ENCODE measurements at regions not wholly inside any gene's neighbourhood (a gene's known extent, or its start where the extent isn't known, plus 50 kb on each side); places are given as distances from the start of the nearest gene placed in this dataset.
"Not testable (repeated sequence)": the region's sequence is repeated elsewhere in the genome, so short reads cannot be mapped to it uniquely, and the experiment has no call there.

GRCh38 chr2:147171941-147172340 is 672.9 kb upstream of the ACVR2A start:
- no peak for DNase-seq

- DNase-seq = no peak
Measured at GRCh38 chr2:147170932-147171331, 673.9 kb upstream of the ACVR2A start.

- DNase-seq = no peak
Measured at GRCh38 chr2:147165697-147166382, 679.0 kb upstream of the ACVR2A start.

- no peak for DNase-seq
Measured at GRCh38 chr2:147164563-147164962, 680.3 kb upstream of the ACVR2A start.

GRCh38 chr2:147161746-147162145 is 683.1 kb upstream of the ACVR2A start:
- DNase-seq = no peak

GRCh38 chr2:147156970-147157369 is 687.9 kb upstream of the ACVR2A start:
- no peak for DNase-seq

GRCh38 chr2:147150241-147150635 is 694.6 kb upstream of the ACVR2A start:
- DNase-seq = no peak

GRCh38 chr2:147149575-147150240 is 695.1 kb upstream of the ACVR2A start:
- DNase-seq = no peak

GRCh38 chr2:147147802-147148201 is 697.0 kb upstream of the ACVR2A start:
- DNase-seq = no peak

- no peak for DNase-seq
Measured at GRCh38 chr2:147141930-147142329, 702.9 kb upstream of the ACVR2A start.

GRCh38 chr2:147139732-147140131 is 705.1 kb upstream of the ACVR2A start:
- DNase-seq = not testable (repeated sequence)

- no peak for DNase-seq
Measured at GRCh38 chr2:147137711-147138110, 707.1 kb upstream of the ACVR2A start.

- DNase-seq = peak; percentile 32
Measured at GRCh38 chr2:147135376-147135775, 709.5 kb upstream of the ACVR2A start.

GRCh38 chr2:147133286-147133908 is 711.4 kb upstream of the ACVR2A start:
- DNase-seq = peak; percentile 64

- no peak for DNase-seq
Measured at GRCh38 chr2:147125145-147125544, 719.7 kb upstream of the ACVR2A start.

GRCh38 chr2:147122944-147123343 is 721.9 kb upstream of the ACVR2A start:
- no peak for DNase-seq

- DNase-seq = no peak
Measured at GRCh38 chr2:147110962-147111361, 733.9 kb upstream of the ACVR2A start.

GRCh38 chr2:147110317-147110716 is 734.5 kb upstream of the ACVR2A start:
- DNase-seq = no peak

GRCh38 chr2:147109291-147109690 is 735.5 kb upstream of the ACVR2A start:
- DNase-seq = no peak

- no peak for DNase-seq
Measured at GRCh38 chr2:147108548-147108947, 736.3 kb upstream of the ACVR2A start.

- no peak for DNase-seq
Measured at GRCh38 chr2:147101941-147102790, 742.7 kb upstream of the ACVR2A start.

GRCh38 chr2:147100406-147101035 is 744.3 kb upstream of the ACVR2A start:
- DNase-seq = no peak

- no peak for DNase-seq
Measured at GRCh38 chr2:147099845-147100244, 745.0 kb upstream of the ACVR2A start.

Data from NCI-H146 (cell line).